ENCODE measurements at regions not wholly inside any gene's neighbourhood (a gene's known extent, or its start where the extent isn't known, plus 50 kb on each side); places are given as distances from the start of the nearest gene placed in this dataset.
"Not testable (repeated sequence)": the region's sequence is repeated elsewhere in the genome, so short reads cannot be mapped to it uniquely, and the experiment has no call there.

GRCh38 chr9:28136113-28136512 is 562.8 kb upstream of the C9orf72 start:
- intact Hi-C loops (cut with micrococcal nuclease; ENCODE audit: unreplicated experiment), result no loop called here
- Histone ChIP-seq H3K9me3 (no peaks in the 10 kb centered on the region), H3K4me3 (ENCODE audit: low read depth, low read length) (no peak overlapping the region), H3K4me1 (no peaks in the 10 kb centered on the region), H3K27me3 (replicated peaks; ENCODE audit: control insufficient read depth, insufficient read depth, low read length) (no peaks in the 10 kb centered on the region), H3K36me3 (ENCODE audit: control insufficient read depth, insufficient read depth, low read length) (no peaks in the 10 kb centered on the region)
- TF ChIP-seq, protein P1, sequence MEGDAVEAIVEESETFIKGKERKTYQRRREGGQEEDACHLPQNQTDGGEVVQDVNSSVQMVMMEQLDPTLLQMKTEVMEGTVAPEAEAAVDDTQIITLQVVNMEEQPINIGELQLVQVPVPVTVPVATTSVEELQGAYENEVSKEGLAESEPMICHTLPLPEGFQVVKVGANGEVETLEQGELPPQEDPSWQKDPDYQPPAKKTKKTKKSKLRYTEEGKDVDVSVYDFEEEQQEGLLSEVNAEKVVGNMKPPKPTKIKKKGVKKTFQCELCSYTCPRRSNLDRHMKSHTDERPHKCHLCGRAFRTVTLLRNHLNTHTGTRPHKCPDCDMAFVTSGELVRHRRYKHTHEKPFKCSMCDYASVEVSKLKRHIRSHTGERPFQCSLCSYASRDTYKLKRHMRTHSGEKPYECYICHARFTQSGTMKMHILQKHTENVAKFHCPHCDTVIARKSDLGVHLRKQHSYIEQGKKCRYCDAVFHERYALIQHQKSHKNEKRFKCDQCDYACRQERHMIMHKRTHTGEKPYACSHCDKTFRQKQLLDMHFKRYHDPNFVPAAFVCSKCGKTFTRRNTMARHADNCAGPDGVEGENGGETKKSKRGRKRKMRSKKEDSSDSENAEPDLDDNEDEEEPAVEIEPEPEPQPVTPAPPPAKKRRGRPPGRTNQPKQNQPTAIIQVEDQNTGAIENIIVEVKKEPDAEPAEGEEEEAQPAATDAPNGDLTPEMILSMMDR (IDR thresholded peaks at IDR 0.05; ENCODE audit: insufficient read depth in 1 of 2, low read depth in 1 of 2, low read length in 1 of 2, severe bottlenecking in 1 of 2, unreplicated experiment in 1 of 2), result no peak
- H3K9me3 Mint-ChIP-seq (ENCODE audit: unreplicated experiment), result no peaks in the 10 kb centered on the region
- ChIA-PET CTCF (no interaction called here), POLR2A (no interaction called here)
- no peaks in the 10 kb centered on the region for H3K27me3 Mint-ChIP-seq (ENCODE audit: insufficient read depth, unreplicated experiment)
- H3K27ac Mint-ChIP-seq (ENCODE audit: unreplicated experiment), result no peak overlapping the region
- no peaks in the 10 kb centered on the region for H3K36me3 Mint-ChIP-seq (ENCODE audit: insufficient read depth, unreplicated experiment)
- no peak overlapping the region for H3K4me3 Mint-ChIP-seq (ENCODE audit: unreplicated experiment)
- H3K4me1 Mint-ChIP-seq (ENCODE audit: low read depth, unreplicated experiment), result no peaks in the 10 kb centered on the region
- BruUV-seq (replicated peaks), result no TSS peak
- DNase-seq, result no peak

DNA sequence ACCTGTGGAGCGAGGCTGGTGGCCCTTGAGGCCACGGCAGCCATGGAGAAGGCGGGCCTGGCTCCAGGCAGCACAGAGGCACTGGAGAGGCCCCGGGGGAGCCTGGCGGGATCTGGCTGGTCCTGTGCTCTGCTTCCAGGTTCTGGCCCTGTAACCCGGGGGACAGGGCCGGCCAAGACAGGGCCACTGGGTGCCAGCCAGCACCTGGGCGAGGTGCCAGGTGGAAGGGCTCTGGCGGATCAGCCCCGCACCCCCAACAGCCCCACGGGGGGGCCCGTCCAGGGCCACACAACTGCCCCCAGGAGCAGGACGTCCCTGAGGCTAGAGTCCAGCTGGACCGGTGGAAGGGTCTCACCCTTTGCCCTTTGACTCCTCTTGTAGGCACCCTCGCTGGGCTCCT is 574.1 kb upstream of the C9orf72 start:
- H3K9me3 ChIP-seq; H3K4me3 ChIP-seq (ENCODE audit: low read depth, low read length); DNase-seq; H3K36me3 ChIP-seq (ENCODE audit: control insufficient read depth, insufficient read depth, low read length); intact Hi-C loops (cut with micrococcal nuclease; ENCODE audit: unreplicated experiment); CTCF ChIA-PET; H3K4me1 ChIP-seq; BruUV-seq (replicated peaks); H3K4me1 Mint-ChIP-seq (ENCODE audit: low read depth, unreplicated experiment); POLR2A ChIA-PET; H3K27me3 Mint-ChIP-seq (ENCODE audit: insufficient read depth, unreplicated experiment); H3K27me3 ChIP-seq (replicated peaks; ENCODE audit: control insufficient read depth, insufficient read depth, low read length); H3K9me3 Mint-ChIP-seq (ENCODE audit: unreplicated experiment); H3K36me3 Mint-ChIP-seq (ENCODE audit: insufficient read depth, unreplicated experiment); H3K4me3 Mint-ChIP-seq (ENCODE audit: unreplicated experiment); H3K27ac Mint-ChIP-seq (ENCODE audit: unreplicated experiment): not testable (repeated sequence)

DNA sequence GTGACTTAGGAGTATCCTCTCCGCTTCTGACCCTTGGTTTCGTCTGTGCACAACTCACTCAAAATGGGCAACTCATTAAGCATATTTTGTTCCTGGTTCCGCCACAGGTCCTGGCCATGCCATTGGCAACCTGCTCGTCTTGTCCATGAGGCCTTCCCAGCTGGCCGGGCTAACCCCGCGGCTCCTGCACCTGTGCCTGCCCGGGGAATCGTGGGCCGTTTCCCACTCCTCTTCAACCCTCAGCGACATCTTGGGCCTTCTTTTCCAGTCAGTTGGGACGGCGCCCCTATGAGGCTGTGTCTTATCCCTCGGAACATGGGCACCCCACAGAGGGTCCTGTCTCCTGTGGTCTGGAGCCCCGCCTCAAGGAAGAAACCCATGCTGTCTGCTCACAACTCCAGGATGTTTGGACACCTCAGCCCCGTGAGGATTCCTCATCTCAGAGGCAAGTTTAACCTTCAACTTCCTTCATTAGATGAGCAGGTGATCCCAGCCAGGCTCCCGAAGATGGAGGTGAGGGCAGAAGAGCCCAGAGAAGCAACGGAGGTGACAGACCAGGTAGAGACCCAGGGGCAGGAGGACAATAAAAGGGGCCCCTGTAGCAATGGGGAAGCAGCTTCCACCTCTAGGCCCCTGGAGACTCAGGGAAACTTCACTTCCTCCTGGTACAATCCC is 574.8 kb upstream of the C9orf72 start:
- H3K4me3 Mint-ChIP-seq (ENCODE audit: unreplicated experiment); intact Hi-C loops (cut with micrococcal nuclease; ENCODE audit: unreplicated experiment); H3K4me3 ChIP-seq (ENCODE audit: low read depth, low read length); H3K27me3 Mint-ChIP-seq (ENCODE audit: insufficient read depth, unreplicated experiment); H3K36me3 Mint-ChIP-seq (ENCODE audit: insufficient read depth, unreplicated experiment); H3K4me1 ChIP-seq; BruUV-seq (replicated peaks); H3K27ac Mint-ChIP-seq (ENCODE audit: unreplicated experiment); H3K36me3 ChIP-seq (ENCODE audit: control insufficient read depth, insufficient read depth, low read length); POLR2A ChIA-PET; H3K4me1 Mint-ChIP-seq (ENCODE audit: low read depth, unreplicated experiment); H3K27me3 ChIP-seq (replicated peaks; ENCODE audit: control insufficient read depth, insufficient read depth, low read length); H3K9me3 Mint-ChIP-seq (ENCODE audit: unreplicated experiment); DNase-seq; CTCF ChIA-PET; H3K9me3 ChIP-seq: not testable (repeated sequence)

DNA sequence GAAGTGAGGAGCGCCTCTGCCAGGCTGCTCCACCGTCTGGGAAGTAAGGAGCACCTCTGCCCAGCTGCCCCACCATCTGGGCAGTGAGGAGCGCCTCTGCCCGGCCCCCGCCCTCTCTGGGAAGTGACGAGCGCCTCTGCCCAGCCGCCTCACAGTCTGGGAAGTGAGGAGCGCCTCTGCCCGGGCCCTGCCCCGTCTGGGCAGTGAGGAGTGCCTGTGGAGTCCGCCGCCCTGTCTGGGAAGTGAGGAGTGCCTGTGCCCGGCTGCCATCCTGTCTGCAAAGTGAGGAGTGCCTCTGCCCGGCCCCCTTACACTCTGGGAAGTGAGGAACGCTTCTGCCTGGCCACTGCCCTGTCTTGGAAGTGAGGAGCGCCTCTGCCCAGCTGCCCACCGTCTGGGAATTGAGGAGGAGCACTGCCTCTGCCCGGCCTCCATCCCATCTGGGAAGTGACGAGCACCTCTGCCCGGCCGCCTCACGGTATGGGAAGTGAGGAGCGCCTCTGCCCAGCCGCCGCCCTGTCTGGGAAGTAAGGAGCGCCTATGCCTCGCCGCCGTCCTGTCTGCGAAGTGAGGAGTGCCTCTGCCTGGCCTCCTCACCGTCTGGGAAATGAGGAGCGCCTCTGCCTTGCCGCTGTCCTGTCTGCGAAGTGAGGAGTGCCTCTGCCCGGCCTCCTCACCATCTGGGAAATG is 576.2 kb upstream of the C9orf72 start:
- H3K27ac Mint-ChIP-seq (ENCODE audit: unreplicated experiment); H3K36me3 Mint-ChIP-seq (ENCODE audit: insufficient read depth, unreplicated experiment); POLR2A ChIA-PET; H3K27me3 Mint-ChIP-seq (ENCODE audit: insufficient read depth, unreplicated experiment); H3K9me3 Mint-ChIP-seq (ENCODE audit: unreplicated experiment); intact Hi-C loops (cut with micrococcal nuclease; ENCODE audit: unreplicated experiment); H3K27me3 ChIP-seq (replicated peaks; ENCODE audit: control insufficient read depth, insufficient read depth, low read length); BruUV-seq (replicated peaks); H3K9me3 ChIP-seq; CTCF ChIA-PET; H3K4me3 ChIP-seq (ENCODE audit: low read depth, low read length); H3K4me1 Mint-ChIP-seq (ENCODE audit: low read depth, unreplicated experiment); H3K36me3 ChIP-seq (ENCODE audit: control insufficient read depth, insufficient read depth, low read length); H3K4me3 Mint-ChIP-seq (ENCODE audit: unreplicated experiment); H3K4me1 ChIP-seq; DNase-seq: not testable (repeated sequence)
